CD8-positive, alpha-beta memory T cell (primary cell): ENCODE measurements at regions not wholly inside any gene's neighbourhood (a gene's known extent, or its start where the extent isn't known, plus 50 kb on each side); places are given as distances from the start of the nearest gene placed in this dataset.
"Not testable (repeated sequence)": the region's sequence is repeated elsewhere in the genome, so short reads cannot be mapped to it uniquely, and the experiment has no call there.

Experiments used
- CTCF ChIA-PET: fragments of 350-600 bp; sonication (Branson Sonifier 250); formaldehyde crosslinking; loops from one replicate; lab custom pipeline; 2021; ENCODE audit warnings: antibody characterized with exemption; lab: Charles Lee
- POLR2A ChIA-PET: fragments of 350-600 bp; sonication (Branson Sonifier 250); formaldehyde crosslinking; loops from one replicate; lab custom pipeline; 2021; ENCODE audit warnings: antibody characterized with exemption; lab: Charles Lee
- DNase-seq, 5 donors: peaks; one replicate each; pipeline versions ENCODE4 v3.0.0 to v3.0.0-alpha.2; 2020 to 2022; ENCODE audit warnings: mixed read lengths in 1 of 5
- H3K27ac ChIP-seq: one replicate; pipeline ENCODE4 v1.7.0; 2013; ENCODE audit warnings: low read depth, mild to moderate bottlenecking, low read length, moderate library complexity
- H3K27me3 ChIP-seq: 2 replicates; pipeline ENCODE4 v1.7.0; 2013; ENCODE audit warnings: low read length, mild to moderate bottlenecking; ENCODE audit not compliant: insufficient read depth, poor library complexity, severe bottlenecking
- H3K36me3 ChIP-seq: 2 replicates; pipeline ENCODE4 v1.7.0; 2013; ENCODE audit warnings: mild to moderate bottlenecking, low read length, moderate library complexity; ENCODE audit not compliant: insufficient read depth
- H3K4me1 ChIP-seq: 2 replicates; pipeline ENCODE4 v1.7.0; 2013; ENCODE audit warnings: mild to moderate bottlenecking, low read length, moderate library complexity; ENCODE audit not compliant: insufficient read depth
- H3K4me3 ChIP-seq: 2 replicates; pipeline ENCODE4 v1.7.0; 2013; ENCODE audit warnings: mild to moderate bottlenecking, low read length
- H3K9me3 ChIP-seq: 2 replicates; pipeline ENCODE4 v1.7.0; 2013; ENCODE audit warnings: mild to moderate bottlenecking, low read length
- H3K27ac Mint-ChIP-seq, 8 donors: one replicate each; pipeline ENCODE4 v1.8.0; 2020 to 2021; ENCODE audit warnings: mixed read lengths in 8 of 8, mild to moderate bottlenecking in 6 of 8, inconsistent platforms in 3 of 8, moderate library complexity in 3 of 8
- H3K27me3 Mint-ChIP-seq, 2 donors: one replicate each; pipeline ENCODE4 v1.8.0; 2020 to 2021; ENCODE audit warnings: mixed read lengths in 2 of 2, mild to moderate bottlenecking in 1 of 2, moderate library complexity in 1 of 2
- H3K36me3 Mint-ChIP-seq, 3 donors: one replicate each; pipeline ENCODE4 v1.8.0; 2020 to 2021; ENCODE audit warnings: mixed read lengths in 3 of 3, inconsistent platforms in 1 of 3, mild to moderate bottlenecking in 1 of 3
- H3K4me1 Mint-ChIP-seq, 3 donors: one replicate each; pipeline ENCODE4 v1.8.0; 2020 to 2021; ENCODE audit warnings: mixed read lengths in 3 of 3, inconsistent platforms in 1 of 3, mild to moderate bottlenecking in 1 of 3
- H3K4me3 Mint-ChIP-seq, 7 donors: one replicate each; pipeline ENCODE4 v1.8.0; 2020 to 2021; ENCODE audit warnings: mixed read lengths in 7 of 7, mild to moderate bottlenecking in 6 of 7, moderate library complexity in 4 of 7, inconsistent platforms in 2 of 7
- H3K9me3 Mint-ChIP-seq, 5 donors: one replicate each; pipeline ENCODE4 v1.8.0; 2020 to 2022; ENCODE audit warnings: mixed read lengths in 5 of 5, mild to moderate bottlenecking in 3 of 5, moderate library complexity in 2 of 5, inconsistent platforms in 1 of 5

GRCh38 chr13:74251778-74252519 lies 117.7 kb upstream of the KLF12 start:
- ChIA-PET POLR2A (no interaction called here), CTCF (no interaction called here)
- no peaks in the 10 kb centered on the region for H3K9me3 Mint-ChIP-seq
- peak overlapping the region; percentile 57 to 95 (median 89) for H3K27ac Mint-ChIP-seq
- Histone ChIP-seq H3K36me3 (no peaks in the 10 kb centered on the region), H3K4me1 (peaks cover 75% of the 10 kb centered on the region), H3K4me3 (peak overlapping the region; percentile 7), H3K9me3 (no peaks in the 10 kb centered on the region), H3K27ac (no peak overlapping the region), H3K27me3 (no peaks in the 10 kb centered on the region)
- H3K4me1 Mint-ChIP-seq = peaks cover 88 to 99% (median 98%) of the 10 kb centered on the region in 3 donors
- DNase-seq = no peak
- H3K4me3 Mint-ChIP-seq = peak overlapping the region; percentile 40 to 77 (median 62)
- no peaks in the 10 kb centered on the region for H3K27me3 Mint-ChIP-seq
- H3K36me3 Mint-ChIP-seq = peaks cover 20 to 22% (median 21%) of the 10 kb centered on the region in 3 donors

- no peaks in the 10 kb centered on the region for H3K9me3 Mint-ChIP-seq
- H3K4me1 ChIP-seq = peaks cover 80% of the 10 kb centered on the region
- ChIA-PET POLR2A (no interaction called here), CTCF (no interaction called here)
- H3K36me3 Mint-ChIP-seq = peaks cover 11 to 17% (median 13%) of the 10 kb centered on the region in 3 donors
- peak overlapping the region in 4 of 7 donors; percentile 11 to 78 (median 32) for H3K4me3 Mint-ChIP-seq
- no peaks in the 10 kb centered on the region for H3K9me3 ChIP-seq
- no peak overlapping the region for H3K4me3 ChIP-seq
- H3K27ac Mint-ChIP-seq = peak overlapping the region in 7 of 8 donors; percentile 25 to 88 (median 48)
- no peak for DNase-seq
- H3K36me3 ChIP-seq = no peaks in the 10 kb centered on the region
- H3K27me3 ChIP-seq = no peaks in the 10 kb centered on the region
- H3K27ac ChIP-seq = no peak overlapping the region
- H3K27me3 Mint-ChIP-seq = no peaks in the 10 kb centered on the region
- H3K4me1 Mint-ChIP-seq = peaks cover 91 to 99% (median 99%) of the 10 kb centered on the region in 3 donors
Measured at GRCh38 chr13:74250738-74251190, 116.6 kb upstream of the KLF12 start.

GRCh38 chr13:74248477-74248876 lies 114.3 kb upstream of the KLF12 start:
- peaks cover 10 to 20% (median 12%) of the 10 kb centered on the region in 3 donors for H3K36me3 Mint-ChIP-seq
- peak overlapping the region; percentile 62 to 87 (median 70) for H3K27ac Mint-ChIP-seq
- no peaks in the 10 kb centered on the region for H3K9me3 Mint-ChIP-seq
- Histone ChIP-seq H3K27ac (no peak overlapping the region), H3K4me1 (peaks cover 89% of the 10 kb centered on the region), H3K36me3 (no peaks in the 10 kb centered on the region), H3K9me3 (no peaks in the 10 kb centered on the region), H3K27me3 (no peaks in the 10 kb centered on the region), H3K4me3 (no peak overlapping the region)
- peak overlapping the region in 5 of 7 donors; percentile 8 to 74 (median 36) for H3K4me3 Mint-ChIP-seq
- CTCF ChIA-PET = interaction anchor here (0.7 to 3.9 kb wide), 5 partner anchors 8 to 39 kb away, joined by 3 to 25 read pairs (median 3); no protein-coding TSS in a partner anchor
- H3K27me3 Mint-ChIP-seq = no peaks in the 10 kb centered on the region
- POLR2A ChIA-PET = interaction anchor here (0.7 to 1.7 kb wide), 4 partner anchors 16 to 118 kb away, joined by 3 to 8 read pairs (median 4); no protein-coding TSS in a partner anchor
- no peak for DNase-seq
- H3K4me1 Mint-ChIP-seq = peaks cover 94 to 99% (median 99%) of the 10 kb centered on the region in 3 donors

GRCh38 chr13:74246487-74246886 lies 112.3 kb upstream of the KLF12 start:
- Histone ChIP-seq H3K27me3 (no peaks in the 10 kb centered on the region), H3K4me1 (peaks cover 89% of the 10 kb centered on the region), H3K36me3 (no peaks in the 10 kb centered on the region), H3K27ac (no peak overlapping the region), H3K9me3 (peaks cover 4% of the 10 kb centered on the region), H3K4me3 (no peak overlapping the region)
- H3K4me1 Mint-ChIP-seq = peaks cover 93 to 98% (median 98%) of the 10 kb centered on the region in 3 donors
- peaks cover 13 to 31% (median 18%) of the 10 kb centered on the region in 3 donors for H3K36me3 Mint-ChIP-seq
- H3K9me3 Mint-ChIP-seq = peaks cover 0 to 8% (median 4%) of the 10 kb centered on the region in 5 donors
- ChIA-PET CTCF (interaction anchor here (2.1 to 3.9 kb wide), 2 partner anchors 12 to 41 kb away, joined by 6 to 25 read pairs; no protein-coding TSS in a partner anchor), POLR2A (interaction anchor here (0.8 kb wide), 1 partner anchor 20 kb away, joined by 3 read pairs; no protein-coding TSS in a partner anchor)
- peak in 2 of 5 donors; percentile 31 to 55 for DNase-seq
- peak overlapping the region; percentile 29 to 82 (median 75) for H3K4me3 Mint-ChIP-seq
- H3K27ac Mint-ChIP-seq = peak overlapping the region; percentile 84 to 98 (median 94)
- H3K27me3 Mint-ChIP-seq = no peaks in the 10 kb centered on the region

- Mint-ChIP-seq H3K36me3 (peaks cover 6 to 17% (median 12%) of the 10 kb centered on the region in 3 donors), H3K9me3 (peaks cover 0 to 8% (median 4%) of the 10 kb centered on the region in 5 donors), H3K4me1 (peaks cover 71 to 73% (median 72%) of the 10 kb centered on the region in 3 donors), H3K4me3 (peak overlapping the region; percentile 20 to 83 (median 79)), H3K27ac (peak overlapping the region; percentile 90 to 98 (median 96)), H3K27me3 (no peaks in the 10 kb centered on the region)
- Histone ChIP-seq H3K27ac (no peak overlapping the region), H3K4me3 (peak overlapping the region; percentile 19), H3K4me1 (peaks cover 68% of the 10 kb centered on the region), H3K9me3 (peaks cover 4% of the 10 kb centered on the region), H3K27me3 (no peaks in the 10 kb centered on the region), H3K36me3 (no peaks in the 10 kb centered on the region)
- ChIA-PET CTCF (interaction anchor here (0.6 kb wide), 1 partner anchor 384 kb away, joined by 3 read pairs; no protein-coding TSS in a partner anchor), POLR2A (interaction anchor here (0.6 to 1.3 kb wide), 2 partner anchors 11 to 15 kb away, joined by 3 read pairs; no protein-coding TSS in a partner anchor)
- peak in 2 of 5 donors; percentile 64 to 65 for DNase-seq
Measured at GRCh38 chr13:74243637-74244526, 109.7 kb upstream of the KLF12 start.

- H3K27ac ChIP-seq, H3K36me3 ChIP-seq, H3K27me3 Mint-ChIP-seq, POLR2A ChIA-PET, H3K9me3 Mint-ChIP-seq, DNase-seq, H3K9me3 ChIP-seq, CTCF ChIA-PET, H3K27me3 ChIP-seq, H3K4me3 ChIP-seq: not testable (repeated sequence)
- H3K4me3 Mint-ChIP-seq = peak overlapping the region in 1 of 7 donors; percentile 32
- H3K27ac Mint-ChIP-seq = peak overlapping the region in 1 of 8 donors; percentile 81
- H3K4me1 Mint-ChIP-seq = peaks cover 48 to 51% (median 49%) of the 10 kb centered on the region in 3 donors
- peaks cover 44% of the 10 kb centered on the region for H3K4me1 ChIP-seq
- H3K36me3 Mint-ChIP-seq = peaks cover 4 to 13% (median 7%) of the 10 kb centered on the region in 3 donors
Measured at GRCh38 chr13:74241343-74241742, 107.1 kb upstream of the KLF12 start.

GRCh38 chr13:74230984-74231501 lies 96.8 kb upstream of the KLF12 start:
- Mint-ChIP-seq H3K4me1 (peaks cover 36 to 66% (median 51%) of the 10 kb centered on the region in 3 donors), H3K36me3 (peaks cover 1 to 6% (median 4%) of the 10 kb centered on the region in 3 donors), H3K27me3 (no peaks in the 10 kb centered on the region), H3K4me3 (peak overlapping the region; percentile 84 to 91 (median 89)), H3K27ac (peak overlapping the region; percentile 30 to 97 (median 80)), H3K9me3 (no peaks in the 10 kb centered on the region)
- peak overlapping the region; percentile 45 for H3K27ac ChIP-seq
- H3K36me3 ChIP-seq = no peaks in the 10 kb centered on the region
- H3K4me3 ChIP-seq = peak overlapping the region; percentile 67
- peak in 2 of 5 donors; percentile 45 to 63 for DNase-seq
- ChIA-PET CTCF (interaction anchor here (1.0 to 3.5 kb wide), 4 partner anchors 37 to 95 kb away, joined by 3 to 23 read pairs (median 4); no protein-coding TSS in a partner anchor), POLR2A (interaction anchor here (0.6 to 0.8 kb wide), 3 partner anchors 22 to 507 kb away, joined by 3 to 4 read pairs (median 4); no protein-coding TSS in a partner anchor)
- no peaks in the 10 kb centered on the region for H3K27me3 ChIP-seq
- H3K4me1 ChIP-seq = peaks cover 36% of the 10 kb centered on the region
- no peaks in the 10 kb centered on the region for H3K9me3 ChIP-seq
